HepG2 (cell line): ENCODE measurements at regions not wholly inside any gene's neighbourhood (a gene's known extent, or its start where the extent isn't known, plus 50 kb on each side); places are given as distances from the start of the nearest gene placed in this dataset.

Source experiments
- AGO2 ChIP-seq: fragments of 200-400 bp; formaldehyde crosslinking; optimal IDR thresholded peaks from 2 replicates; pipeline ENCODE3; 2017; ENCODE audit warnings: mild to moderate bottlenecking, low read depth, low read length, moderate library complexity
- EEA1 ChIP-seq: sonication (generic); formaldehyde crosslinking; IDR thresholded peaks from 2 replicates; pipeline ENCODE4 v1.5.1; 2020; ENCODE audit warnings: mild to moderate bottlenecking, missing genetic modification reagents, borderline replicate concordance
- MBD4 ChIP-seq: IDR thresholded peaks from 2 replicates; pipeline ENCODE4 v1.6.1; 2012; ENCODE audit warnings: low read length, inconsistent platforms, borderline replicate concordance
- NR2F1 ChIP-seq, 2 experiments: fragments of 450-650 bp in 1 of 2; formaldehyde crosslinking in 1 of 2; IDR thresholded peaks; 2 replicates each; pipeline versions ENCODE4 v1.5.0 to v1.6.1; 2016 to 2020; ENCODE audit warnings: mild to moderate bottlenecking in 1 of 2, missing compliant biosample characterization in 1 of 2, missing genetic modification reagents in 1 of 2, moderate library complexity in 1 of 2
- ONECUT2 ChIP-seq: sonication (generic); formaldehyde crosslinking; IDR thresholded peaks from 2 replicates; pipeline ENCODE4 v1.4.0; 2020; ENCODE audit warnings: missing genetic modification reagents
- RAD51 ChIP-seq: fragments of 450-650 bp; IDR thresholded peaks from 2 replicates; pipeline ENCODE4 v1.6.1; 2016; ENCODE audit warnings: borderline replicate concordance
- RBAK ChIP-seq: sonication (generic); formaldehyde crosslinking; IDR thresholded peaks from 2 replicates; pipeline ENCODE4 v1.5.1; 2020; ENCODE audit warnings: mild to moderate bottlenecking, missing genetic modification reagents
- SALL1 ChIP-seq: sonication (generic); formaldehyde crosslinking; IDR thresholded peaks from 2 replicates; pipeline ENCODE4 v1.8.0; 2022; ENCODE audit warnings: mild to moderate bottlenecking, missing genetic modification reagents
- SNAPC2 ChIP-seq: sonication (generic); formaldehyde crosslinking; IDR thresholded peaks from 2 replicates; pipeline ENCODE4 v1.8.1; 2022; ENCODE audit warnings: mild to moderate bottlenecking, missing genetic modification reagents
- ZNF260 ChIP-seq: sonication (generic); formaldehyde crosslinking; IDR thresholded peaks from 2 replicates; pipeline ENCODE4 v1.4.0; 2020; ENCODE audit warnings: missing genetic modification reagents, low read depth, mild to moderate bottlenecking, borderline replicate concordance
- TF ChIP-seq, protein P1 (sequence below): sonication (generic); formaldehyde crosslinking; IDR thresholded peaks from 2 replicates; pipeline ENCODE4 v1.9.0; 2021; ENCODE audit warnings: mild to moderate bottlenecking, missing genetic modification reagents
- TF ChIP-seq, protein P2 (sequence below): sonication (generic); formaldehyde crosslinking; IDR thresholded peaks from 2 replicates; pipeline ENCODE4 v1.8.0; 2022; ENCODE audit warnings: mild to moderate bottlenecking, missing genetic modification reagents; ENCODE audit not compliant: insufficient replicate concordance
- TF ChIP-seq, protein P3 (sequence below): fragments of 450-650 bp; IDR thresholded peaks from 2 replicates; pipeline ENCODE4 v1.6.1; 2016
- TF ChIP-seq, protein P4 (sequence below): IDR thresholded peaks from 2 replicates; pipeline ENCODE4 v1.6.1; 2012; ENCODE audit warnings: inconsistent platforms
- TF ChIP-seq, protein P5 (sequence below): sonication (generic); formaldehyde crosslinking; IDR thresholded peaks from 2 replicates; pipeline ENCODE4 v1.5.1; 2020; ENCODE audit warnings: mild to moderate bottlenecking, missing genetic modification reagents, borderline replicate concordance
- TF ChIP-seq, protein P6 (sequence below): sonication (generic); formaldehyde crosslinking; IDR thresholded peaks from 2 replicates; pipeline ENCODE4 v1.4.0; 2020; ENCODE audit warnings: low read depth, mild to moderate bottlenecking, missing genetic modification reagents

DNA sequence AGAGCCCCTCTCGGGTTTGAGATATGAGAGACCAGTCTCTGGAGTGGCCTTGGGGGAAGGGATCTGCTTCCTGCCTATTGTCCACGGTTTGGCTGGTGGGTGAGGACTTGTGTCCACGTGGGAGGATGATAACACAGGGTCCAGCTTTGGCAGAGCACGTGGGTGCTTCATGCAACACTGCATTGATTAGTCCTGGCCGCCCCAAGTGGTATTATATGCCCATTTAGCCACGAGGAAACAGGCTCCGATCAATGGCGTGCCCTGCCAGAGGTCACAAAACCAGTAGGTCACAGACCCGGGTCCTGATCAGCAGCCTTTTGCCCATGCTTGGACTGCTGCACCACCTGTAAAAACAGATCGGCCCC, 141.6 kb downstream of the RGS9 start (continued):
- TF ChIP-seq, protein P1, sequence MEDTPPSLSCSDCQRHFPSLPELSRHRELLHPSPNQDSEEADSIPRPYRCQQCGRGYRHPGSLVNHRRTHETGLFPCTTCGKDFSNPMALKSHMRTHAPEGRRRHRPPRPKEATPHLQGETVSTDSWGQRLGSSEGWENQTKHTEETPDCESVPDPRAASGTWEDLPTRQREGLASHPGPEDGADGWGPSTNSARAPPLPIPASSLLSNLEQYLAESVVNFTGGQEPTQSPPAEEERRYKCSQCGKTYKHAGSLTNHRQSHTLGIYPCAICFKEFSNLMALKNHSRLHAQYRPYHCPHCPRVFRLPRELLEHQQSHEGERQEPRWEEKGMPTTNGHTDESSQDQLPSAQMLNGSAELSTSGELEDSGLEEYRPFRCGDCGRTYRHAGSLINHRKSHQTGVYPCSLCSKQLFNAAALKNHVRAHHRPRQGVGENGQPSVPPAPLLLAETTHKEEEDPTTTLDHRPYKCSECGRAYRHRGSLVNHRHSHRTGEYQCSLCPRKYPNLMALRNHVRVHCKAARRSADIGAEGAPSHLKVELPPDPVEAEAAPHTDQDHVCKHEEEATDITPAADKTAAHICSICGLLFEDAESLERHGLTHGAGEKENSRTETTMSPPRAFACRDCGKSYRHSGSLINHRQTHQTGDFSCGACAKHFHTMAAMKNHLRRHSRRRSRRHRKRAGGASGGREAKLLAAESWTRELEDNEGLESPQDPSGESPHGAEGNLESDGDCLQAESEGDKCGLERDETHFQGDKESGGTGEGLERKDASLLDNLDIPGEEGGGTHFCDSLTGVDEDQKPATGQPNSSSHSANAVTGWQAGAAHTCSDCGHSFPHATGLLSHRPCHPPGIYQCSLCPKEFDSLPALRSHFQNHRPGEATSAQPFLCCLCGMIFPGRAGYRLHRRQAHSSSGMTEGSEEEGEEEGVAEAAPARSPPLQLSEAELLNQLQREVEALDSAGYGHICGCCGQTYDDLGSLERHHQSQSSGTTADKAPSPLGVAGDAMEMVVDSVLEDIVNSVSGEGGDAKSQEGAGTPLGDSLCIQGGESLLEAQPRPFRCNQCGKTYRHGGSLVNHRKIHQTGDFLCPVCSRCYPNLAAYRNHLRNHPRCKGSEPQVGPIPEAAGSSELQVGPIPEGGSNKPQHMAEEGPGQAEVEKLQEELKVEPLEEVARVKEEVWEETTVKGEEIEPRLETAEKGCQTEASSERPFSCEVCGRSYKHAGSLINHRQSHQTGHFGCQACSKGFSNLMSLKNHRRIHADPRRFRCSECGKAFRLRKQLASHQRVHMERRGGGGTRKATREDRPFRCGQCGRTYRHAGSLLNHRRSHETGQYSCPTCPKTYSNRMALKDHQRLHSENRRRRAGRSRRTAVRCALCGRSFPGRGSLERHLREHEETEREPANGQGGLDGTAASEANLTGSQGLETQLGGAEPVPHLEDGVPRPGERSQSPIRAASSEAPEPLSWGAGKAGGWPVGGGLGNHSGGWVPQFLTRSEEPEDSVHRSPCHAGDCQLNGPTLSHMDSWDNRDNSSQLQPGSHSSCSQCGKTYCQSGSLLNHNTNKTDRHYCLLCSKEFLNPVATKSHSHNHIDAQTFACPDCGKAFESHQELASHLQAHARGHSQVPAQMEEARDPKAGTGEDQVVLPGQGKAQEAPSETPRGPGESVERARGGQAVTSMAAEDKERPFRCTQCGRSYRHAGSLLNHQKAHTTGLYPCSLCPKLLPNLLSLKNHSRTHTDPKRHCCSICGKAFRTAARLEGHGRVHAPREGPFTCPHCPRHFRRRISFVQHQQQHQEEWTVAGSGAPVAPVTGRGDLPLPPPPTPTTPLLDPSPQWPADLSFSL (CRISPR knock-in tag), result no peak
- peak; percentile 11; the same call in 1 of the 2 replicates for TF ChIP-seq SALL1
- TF ChIP-seq RAD51, result no peak
- no peak for TF ChIP-seq ONECUT2
- TF ChIP-seq, protein P2, sequence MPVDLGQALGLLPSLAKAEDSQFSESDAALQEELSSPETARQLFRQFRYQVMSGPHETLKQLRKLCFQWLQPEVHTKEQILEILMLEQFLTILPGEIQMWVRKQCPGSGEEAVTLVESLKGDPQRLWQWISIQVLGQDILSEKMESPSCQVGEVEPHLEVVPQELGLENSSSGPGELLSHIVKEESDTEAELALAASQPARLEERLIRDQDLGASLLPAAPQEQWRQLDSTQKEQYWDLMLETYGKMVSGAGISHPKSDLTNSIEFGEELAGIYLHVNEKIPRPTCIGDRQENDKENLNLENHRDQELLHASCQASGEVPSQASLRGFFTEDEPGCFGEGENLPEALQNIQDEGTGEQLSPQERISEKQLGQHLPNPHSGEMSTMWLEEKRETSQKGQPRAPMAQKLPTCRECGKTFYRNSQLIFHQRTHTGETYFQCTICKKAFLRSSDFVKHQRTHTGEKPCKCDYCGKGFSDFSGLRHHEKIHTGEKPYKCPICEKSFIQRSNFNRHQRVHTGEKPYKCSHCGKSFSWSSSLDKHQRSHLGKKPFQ (CRISPR knock-in tag), result no peak
- TF ChIP-seq EEA1 (CRISPR knock-in tag), result no peak
- no peak for TF ChIP-seq RBAK (CRISPR knock-in tag)
- no peak for TF ChIP-seq AGO2
- no peak for TF ChIP-seq ZNF260
- TF ChIP-seq, protein P3, sequence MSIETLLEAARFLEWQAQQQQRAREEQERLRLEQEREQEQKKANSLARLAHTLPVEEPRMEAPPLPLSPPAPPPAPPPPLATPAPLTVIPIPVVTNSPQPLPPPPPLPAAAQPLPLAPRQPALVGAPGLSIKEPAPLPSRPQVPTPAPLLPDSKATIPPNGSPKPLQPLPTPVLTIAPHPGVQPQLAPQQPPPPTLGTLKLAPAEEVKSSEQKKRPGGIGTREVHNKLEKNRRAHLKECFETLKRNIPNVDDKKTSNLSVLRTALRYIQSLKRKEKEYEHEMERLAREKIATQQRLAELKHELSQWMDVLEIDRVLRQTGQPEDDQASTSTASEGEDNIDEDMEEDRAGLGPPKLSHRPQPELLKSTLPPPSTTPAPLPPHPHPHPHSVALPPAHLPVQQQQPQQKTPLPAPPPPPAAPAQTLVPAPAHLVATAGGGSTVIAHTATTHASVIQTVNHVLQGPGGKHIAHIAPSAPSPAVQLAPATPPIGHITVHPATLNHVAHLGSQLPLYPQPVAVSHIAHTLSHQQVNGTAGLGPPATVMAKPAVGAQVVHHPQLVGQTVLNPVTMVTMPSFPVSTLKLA, result peak; percentile 98
- TF ChIP-seq, protein P4, sequence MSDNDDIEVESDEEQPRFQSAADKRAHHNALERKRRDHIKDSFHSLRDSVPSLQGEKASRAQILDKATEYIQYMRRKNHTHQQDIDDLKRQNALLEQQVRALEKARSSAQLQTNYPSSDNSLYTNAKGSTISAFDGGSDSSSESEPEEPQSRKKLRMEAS, result 0 out of 2 replicates have a peak, but pooled peaks have one; percentile 11
- TF ChIP-seq NR2F1 (CRISPR knock-in tag; IDR thresholded peaks at IDR 0.05), result no peak
- TF ChIP-seq, protein P5, sequence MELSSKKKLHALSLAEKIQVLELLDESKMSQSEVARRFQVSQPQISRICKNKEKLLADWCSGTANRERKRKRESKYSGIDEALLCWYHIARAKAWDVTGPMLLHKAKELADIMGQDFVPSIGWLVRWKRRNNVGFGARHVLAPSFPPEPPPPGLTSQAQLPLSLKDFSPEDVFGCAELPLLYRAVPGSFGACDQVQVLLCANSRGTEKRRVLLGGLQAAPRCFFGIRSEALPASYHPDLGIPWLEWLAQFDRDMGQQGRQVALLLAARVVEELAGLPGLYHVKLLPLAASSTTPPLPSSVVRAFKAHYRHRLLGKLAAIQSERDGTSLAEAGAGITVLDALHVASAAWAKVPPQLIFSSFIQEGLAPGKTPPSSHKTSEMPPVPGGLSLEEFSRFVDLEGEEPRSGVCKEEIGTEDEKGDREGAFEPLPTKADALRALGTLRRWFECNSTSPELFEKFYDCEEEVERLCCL (CRISPR knock-in tag), result no peak
- no peak for TF ChIP-seq MBD4
- no peak for TF ChIP-seq SNAPC2
- TF ChIP-seq, protein P6, sequence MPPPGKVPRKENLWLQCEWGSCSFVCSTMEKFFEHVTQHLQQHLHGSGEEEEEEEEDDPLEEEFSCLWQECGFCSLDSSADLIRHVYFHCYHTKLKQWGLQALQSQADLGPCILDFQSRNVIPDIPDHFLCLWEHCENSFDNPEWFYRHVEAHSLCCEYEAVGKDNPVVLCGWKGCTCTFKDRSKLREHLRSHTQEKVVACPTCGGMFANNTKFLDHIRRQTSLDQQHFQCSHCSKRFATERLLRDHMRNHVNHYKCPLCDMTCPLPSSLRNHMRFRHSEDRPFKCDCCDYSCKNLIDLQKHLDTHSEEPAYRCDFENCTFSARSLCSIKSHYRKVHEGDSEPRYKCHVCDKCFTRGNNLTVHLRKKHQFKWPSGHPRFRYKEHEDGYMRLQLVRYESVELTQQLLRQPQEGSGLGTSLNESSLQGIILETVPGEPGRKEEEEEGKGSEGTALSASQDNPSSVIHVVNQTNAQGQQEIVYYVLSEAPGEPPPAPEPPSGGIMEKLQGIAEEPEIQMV, result no peak
